Stomach smooth muscle (tissue), 2 donors: ENCODE measurements at regions not wholly inside any gene's neighbourhood (a gene's known extent, or its start where the extent isn't known, plus 50 kb on each side); places are given as distances from the start of the nearest gene placed in this dataset.
"Not testable (repeated sequence)": the region's sequence is repeated elsewhere in the genome, so short reads cannot be mapped to it uniquely, and the experiment has no call there.

Experiments
- H3K27ac ChIP-seq: one replicate; pipeline ENCODE4 v1.7.0; 2013; ENCODE audit warnings: mild to moderate bottlenecking, low read length, inconsistent platforms
- H3K27me3 ChIP-seq, 2 donors: one replicate each; pipeline ENCODE4 v1.7.0; 2013; ENCODE audit warnings: low read length in 2 of 2; ENCODE audit not compliant: insufficient read depth in 2 of 2, control insufficient read depth in 1 of 2
- H3K36me3 ChIP-seq, 2 donors: one replicate each; pipeline ENCODE4 v1.7.0; 2013; ENCODE audit warnings: low read length in 2 of 2; ENCODE audit not compliant: control insufficient read depth in 2 of 2, insufficient read depth in 2 of 2
- H3K4me1 ChIP-seq: one replicate; pipeline ENCODE4 v1.7.0; 2013; ENCODE audit warnings: low read length; ENCODE audit not compliant: control insufficient read depth, insufficient read depth
- H3K4me3 ChIP-seq, 2 donors: one replicate each; pipeline ENCODE4 v1.7.0; 2013; ENCODE audit warnings: low read length in 2 of 2
- H3K9ac ChIP-seq, 2 donors: one replicate each; pipeline ENCODE4 v1.7.0; 2013; ENCODE audit warnings: low read length in 2 of 2, mild to moderate bottlenecking in 1 of 2
- H3K9me3 ChIP-seq, 2 donors: one replicate each; pipeline ENCODE4 v1.7.0; 2013; ENCODE audit warnings: low read length in 2 of 2; ENCODE audit not compliant: control insufficient read depth in 2 of 2
- donor health status: healthy.
- donor health status: Pancreatic carcinoma.

GRCh38 chr13:38073931-38074330 is 204.4 kb upstream of the TRPC4 start:
- Histone ChIP-seq H3K4me1 (no peaks in the 10 kb centered on the region), H3K27me3 (no peaks in the 10 kb centered on the region), H3K9ac (no peak overlapping the region), H3K36me3 (no peaks in the 10 kb centered on the region), H3K9me3 (no peaks in the 10 kb centered on the region), H3K27ac (no peak overlapping the region), H3K4me3 (no peak overlapping the region)

- Histone ChIP-seq H3K36me3 (no peaks in the 10 kb centered on the region), H3K9me3 (no peaks in the 10 kb centered on the region), H3K27ac (no peak overlapping the region), H3K4me1 (no peaks in the 10 kb centered on the region), H3K4me3 (no peak overlapping the region), H3K9ac (no peak overlapping the region), H3K27me3 (no peaks in the 10 kb centered on the region)
Measured at GRCh38 chr13:38072696-38073095, 203.1 kb upstream of the TRPC4 start.

- H3K4me1 ChIP-seq, H3K4me3 ChIP-seq, H3K27me3 ChIP-seq, H3K36me3 ChIP-seq, H3K27ac ChIP-seq, H3K9ac ChIP-seq, H3K9me3 ChIP-seq: not testable (repeated sequence)
Measured at GRCh38 chr13:38071340-38071739, 201.8 kb upstream of the TRPC4 start.

- Histone ChIP-seq H3K9me3 (no peaks in the 10 kb centered on the region), H3K36me3 (no peaks in the 10 kb centered on the region), H3K9ac (no peak overlapping the region), H3K27me3 (no peaks in the 10 kb centered on the region), H3K27ac (no peak overlapping the region), H3K4me1 (no peaks in the 10 kb centered on the region), H3K4me3 (no peak overlapping the region)
Measured at GRCh38 chr13:38053896-38054295, 184.3 kb upstream of the TRPC4 start.

GRCh38 chr13:38046049-38046376 is 176.4 kb upstream of the TRPC4 start:
- Histone ChIP-seq H3K27ac (no peak overlapping the region), H3K27me3 (no peaks in the 10 kb centered on the region), H3K9me3 (no peaks in the 10 kb centered on the region), H3K4me1 (no peaks in the 10 kb centered on the region), H3K4me3 (no peak overlapping the region), H3K9ac (no peak overlapping the region), H3K36me3 (no peaks in the 10 kb centered on the region)

- no peaks in the 10 kb centered on the region for H3K9me3 ChIP-seq
- H3K4me1 ChIP-seq, result no peaks in the 10 kb centered on the region
- no peak overlapping the region for H3K9ac ChIP-seq
- H3K27ac ChIP-seq, result no peak overlapping the region
- no peaks in the 10 kb centered on the region for H3K36me3 ChIP-seq
- no peak overlapping the region for H3K4me3 ChIP-seq
- H3K27me3 ChIP-seq, result no peaks in the 10 kb centered on the region
Measured at GRCh38 chr13:38045278-38046048, 175.9 kb upstream of the TRPC4 start.

- no peaks in the 10 kb centered on the region for H3K36me3 ChIP-seq
- no peaks in the 10 kb centered on the region for H3K4me1 ChIP-seq
- no peaks in the 10 kb centered on the region for H3K27me3 ChIP-seq
- H3K27ac ChIP-seq, result no peak overlapping the region
- H3K9ac ChIP-seq, result no peak overlapping the region
- H3K4me3 ChIP-seq, result no peak overlapping the region
- H3K9me3 ChIP-seq, result no peaks in the 10 kb centered on the region
Measured at GRCh38 chr13:38044067-38044466, 174.5 kb upstream of the TRPC4 start.

GRCh38 chr13:38042771-38043170 is 173.2 kb upstream of the TRPC4 start:
- no peaks in the 10 kb centered on the region for H3K36me3 ChIP-seq
- H3K4me1 ChIP-seq, result no peaks in the 10 kb centered on the region
- H3K9ac ChIP-seq, result no peak overlapping the region
- no peak overlapping the region for H3K27ac ChIP-seq
- no peaks in the 10 kb centered on the region for H3K27me3 ChIP-seq
- no peak overlapping the region for H3K4me3 ChIP-seq
- no peaks in the 10 kb centered on the region for H3K9me3 ChIP-seq

GRCh38 chr13:38024431-38024830 is 154.9 kb upstream of the TRPC4 start:
- Histone ChIP-seq H3K9ac (no peak overlapping the region), H3K27ac (no peak overlapping the region), H3K4me3 (no peak overlapping the region), H3K36me3 (no peaks in the 10 kb centered on the region), H3K27me3 (no peaks in the 10 kb centered on the region), H3K9me3 (no peaks in the 10 kb centered on the region), H3K4me1 (no peaks in the 10 kb centered on the region)

- peaks cover 0 to 4% of the 10 kb centered on the region in 2 donors for H3K9me3 ChIP-seq
- H3K36me3 ChIP-seq, result no peaks in the 10 kb centered on the region
- H3K4me1 ChIP-seq, result no peaks in the 10 kb centered on the region
- no peaks in the 10 kb centered on the region for H3K27me3 ChIP-seq
- H3K9ac ChIP-seq, result no peak overlapping the region
- H3K4me3 ChIP-seq, result no peak overlapping the region
- no peak overlapping the region for H3K27ac ChIP-seq
Measured at GRCh38 chr13:38017320-38017719, 147.7 kb upstream of the TRPC4 start.

GRCh38 chr13:38013676-38014075 is 144.1 kb upstream of the TRPC4 start:
- no peak overlapping the region for H3K4me3 ChIP-seq
- no peak overlapping the region for H3K27ac ChIP-seq
- H3K27me3 ChIP-seq, result no peaks in the 10 kb centered on the region
- H3K9me3 ChIP-seq, result peaks cover 0 to 3% of the 10 kb centered on the region in 2 donors
- H3K36me3 ChIP-seq, result no peaks in the 10 kb centered on the region
- no peak overlapping the region for H3K9ac ChIP-seq
- H3K4me1 ChIP-seq, result no peaks in the 10 kb centered on the region
